ENCODE measurements at regions not wholly inside any gene's neighbourhood (a gene's known extent, or its start where the extent isn't known, plus 50 kb on each side); places are given as distances from the start of the nearest gene placed in this dataset.

DNA sequence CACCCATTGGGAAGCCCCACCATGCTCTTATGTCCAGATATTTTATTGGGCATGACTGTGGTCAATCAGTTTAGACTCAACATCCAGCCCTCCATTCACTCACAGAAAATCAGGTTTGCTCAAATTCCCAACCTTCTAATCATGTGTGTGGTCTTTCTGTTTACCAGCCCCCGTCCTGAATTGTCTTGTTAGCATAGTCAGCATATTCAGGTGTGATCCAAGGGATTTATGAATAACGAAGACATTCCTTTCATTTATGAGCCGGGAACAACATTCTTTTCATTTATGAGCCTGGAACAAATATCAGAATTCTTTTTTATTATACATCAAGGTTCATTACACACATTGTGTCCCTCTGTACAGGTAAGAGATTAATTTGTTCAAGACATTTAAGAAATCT is 376.3 kb upstream of the POM121L12 start:
- H3K27me3 ChIP-seq (replicated peaks in 1 of 4; ENCODE audit: control insufficient read depth in 3 of 4, extremely low read depth in 1 of 4, insufficient read depth in 3 of 4, low read length in 3 of 4), result no peaks in the 10 kb centered on the region
- no peak overlapping the region for H4K91ac ChIP-seq (replicated peaks; ENCODE audit: insufficient read length, low read length)
- TF ChIP-seq, protein P1, sequence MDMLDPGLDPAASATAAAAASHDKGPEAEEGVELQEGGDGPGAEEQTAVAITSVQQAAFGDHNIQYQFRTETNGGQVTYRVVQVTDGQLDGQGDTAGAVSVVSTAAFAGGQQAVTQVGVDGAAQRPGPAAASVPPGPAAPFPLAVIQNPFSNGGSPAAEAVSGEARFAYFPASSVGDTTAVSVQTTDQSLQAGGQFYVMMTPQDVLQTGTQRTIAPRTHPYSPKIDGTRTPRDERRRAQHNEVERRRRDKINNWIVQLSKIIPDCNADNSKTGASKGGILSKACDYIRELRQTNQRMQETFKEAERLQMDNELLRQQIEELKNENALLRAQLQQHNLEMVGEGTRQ (IDR thresholded peaks at IDR 0.05; ENCODE audit: low read length), result no peak
- TF ChIP-seq JUND (IDR thresholded peaks at IDR 0.05; ENCODE audit: low read length) (no peak), BRCA1 (IDR thresholded peaks at IDR 0.05; ENCODE audit: low read depth, low read length) (no peak)
- TF ChIP-seq, protein P2, sequence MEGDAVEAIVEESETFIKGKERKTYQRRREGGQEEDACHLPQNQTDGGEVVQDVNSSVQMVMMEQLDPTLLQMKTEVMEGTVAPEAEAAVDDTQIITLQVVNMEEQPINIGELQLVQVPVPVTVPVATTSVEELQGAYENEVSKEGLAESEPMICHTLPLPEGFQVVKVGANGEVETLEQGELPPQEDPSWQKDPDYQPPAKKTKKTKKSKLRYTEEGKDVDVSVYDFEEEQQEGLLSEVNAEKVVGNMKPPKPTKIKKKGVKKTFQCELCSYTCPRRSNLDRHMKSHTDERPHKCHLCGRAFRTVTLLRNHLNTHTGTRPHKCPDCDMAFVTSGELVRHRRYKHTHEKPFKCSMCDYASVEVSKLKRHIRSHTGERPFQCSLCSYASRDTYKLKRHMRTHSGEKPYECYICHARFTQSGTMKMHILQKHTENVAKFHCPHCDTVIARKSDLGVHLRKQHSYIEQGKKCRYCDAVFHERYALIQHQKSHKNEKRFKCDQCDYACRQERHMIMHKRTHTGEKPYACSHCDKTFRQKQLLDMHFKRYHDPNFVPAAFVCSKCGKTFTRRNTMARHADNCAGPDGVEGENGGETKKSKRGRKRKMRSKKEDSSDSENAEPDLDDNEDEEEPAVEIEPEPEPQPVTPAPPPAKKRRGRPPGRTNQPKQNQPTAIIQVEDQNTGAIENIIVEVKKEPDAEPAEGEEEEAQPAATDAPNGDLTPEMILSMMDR (IDR thresholded peaks at IDR 0.05; ENCODE audit: control extremely low read depth in 1 of 3, insufficient read depth in 1 of 3, low read depth in 1 of 3, low read length in 3 of 3), result no peak
- no peak overlapping the region for H2AK5ac ChIP-seq (ENCODE audit: low read depth, low read length)
- no peaks in the 10 kb centered on the region; a peak in 1 of 7 replicates for H3K4me1 ChIP-seq (replicated peaks in 1 of 4; ENCODE audit: control insufficient read depth in 3 of 4, insufficient read depth in 4 of 4, low read length in 3 of 4)
- H3K56ac ChIP-seq (replicated peaks; ENCODE audit: insufficient read length, low read depth, low read length), result no peak overlapping the region
- H3K14ac ChIP-seq (ENCODE audit: insufficient read length), result no peak overlapping the region
- H2BK12ac ChIP-seq (ENCODE audit: low read depth, low read length), result no peak overlapping the region
- WGBS, 2 experiments (ENCODE audit: extremely low coverage in 1 of 2, insufficient coverage in 1 of 2, insufficient read length in 1 of 2, insufficient replicate concordance in 2 of 2, low coverage in 1 of 2, low lambda C conversion rate in 2 of 2, missing lambda C conversion rate in 1 of 2), result 88% methylated on average over 3 of the region's 3 CpGs; no CpG with 5 or more reads in 1 of the 2 experiments
- H3K9me3 ChIP-seq (ENCODE audit: insufficient read depth in 2 of 2, low read depth in 1 of 2, low read length in 1 of 2), result no peaks in the 10 kb centered on the region; a peak in 1 of 4 replicates
- H3K79me1 ChIP-seq (ENCODE audit: low read depth, low read length), result no peaks in the 10 kb centered on the region
- no peak overlapping the region for H2BK20ac ChIP-seq (ENCODE audit: low read length)
- H3K4me2 ChIP-seq (ENCODE audit: insufficient read depth in 1 of 2, low read depth in 2 of 2, low read length in 2 of 2), result no peak overlapping the region
- CTCF ChIA-PET (ENCODE audit: partially characterized antibody), result no interaction called here
- H3K27ac ChIP-seq (ENCODE audit: low read depth, low read length), result no peak overlapping the region
- H2BK120ac ChIP-seq (replicated peaks; ENCODE audit: low read depth, low read length), result no peak overlapping the region
- no peaks in the 10 kb centered on the region for H3K79me2 ChIP-seq (ENCODE audit: control insufficient read depth in 1 of 2, insufficient read depth in 2 of 2, low read length in 2 of 2)
- POLR2A ChIA-PET (ENCODE audit: partially characterized antibody), result no interaction called here
- H2BK15ac ChIP-seq (ENCODE audit: low read length), result no peak overlapping the region
- H4K20me1 ChIP-seq (replicated peaks in 1 of 2; ENCODE audit: control insufficient read depth in 1 of 2, insufficient read depth in 2 of 2, low read length in 2 of 2), result no peaks in the 10 kb centered on the region
- no peak overlapping the region for H3K4ac ChIP-seq (replicated peaks; ENCODE audit: insufficient read length, low read depth, low read length)
- FAIRE-seq (no peak), DNase-seq (ENCODE audit: low read depth in 1 of 2, low spot score in 2 of 2) (no peak)
- H2AFZ ChIP-seq (ENCODE audit: low read length), result no peak overlapping the region
- no peak overlapping the region for H2BK5ac ChIP-seq (ENCODE audit: low read depth, low read length)
- no peaks in the 10 kb centered on the region for H3K23me2 ChIP-seq (ENCODE audit: low read depth, low read length)
- H4K5ac ChIP-seq (ENCODE audit: insufficient read length, low read depth, low read length), result no peak overlapping the region
- H3K18ac ChIP-seq (ENCODE audit: extremely low read depth, low read length), result no peak overlapping the region
- H3K23ac ChIP-seq (ENCODE audit: insufficient read length), result no peak overlapping the region
- H4K8ac ChIP-seq (ENCODE audit: extremely low read depth, insufficient read depth, low read length), result no peak overlapping the region
- H3K36me3 ChIP-seq (ENCODE audit: control insufficient read depth in 2 of 4, insufficient read depth in 4 of 4, low read length in 3 of 4), result no peaks in the 10 kb centered on the region; a peak in 1 of 8 replicates
- H3K9ac ChIP-seq (replicated peaks in 1 of 4; ENCODE audit: extremely low read depth in 1 of 4, low read depth in 3 of 4, low read length in 3 of 4), result no peak overlapping the region
- H3K4me3 ChIP-seq (ENCODE audit: extremely low read depth in 1 of 4, insufficient read depth in 2 of 4, low read depth in 3 of 4, low read length in 4 of 4), result no peak overlapping the region

All from H1 (cell line).